ENCODE measurements at regions not wholly inside any gene's neighbourhood (a gene's known extent, or its start where the extent isn't known, plus 50 kb on each side); places are given as distances from the start of the nearest gene placed in this dataset.

- TF ChIP-seq POLR2AphosphoS5 (IDR thresholded peaks at IDR 0.05) (no peak), CTCF (IDR thresholded peaks at IDR 0.05) (no peak), EP300 (IDR thresholded peaks at IDR 0.05) (no peak)
These were observed 134.8 kb upstream of the ARHGAP5 start for GRCh38 chr14:31942166-31942841.

Data from gastroesophageal sphincter (tissue), 3 donors.